ENCODE measurements at regions not wholly inside any gene's neighbourhood (a gene's known extent, or its start where the extent isn't known, plus 50 kb on each side); places are given as distances from the start of the nearest gene placed in this dataset.

GRCh38 chr5:38723426-38723825 is 122.4 kb upstream of the OSMR start:
- TF ChIP-seq CTCF (IDR thresholded peaks at IDR 0.05) (no peak), POLR2AphosphoS5 (IDR thresholded peaks at IDR 0.05) (no peak)

Data from esophagus muscularis mucosa (tissue), 3 donors.